Tibial nerve (tissue), 4 donors: ENCODE measurements at regions not wholly inside any gene's neighbourhood (a gene's known extent, or its start where the extent isn't known, plus 50 kb on each side); places are given as distances from the start of the nearest gene placed in this dataset.
"Not testable (repeated sequence)": the region's sequence is repeated elsewhere in the genome, so short reads cannot be mapped to it uniquely, and the experiment has no call there.

Source experiments
- DNase-seq, 2 donors: peaks; one replicate each; pipeline ENCODE4 v3.0.0-alpha.2; 2019; ENCODE audit warnings: low spot score in 2 of 2
- H3K27ac ChIP-seq, 4 donors: fragments of 200-600 bp; sonication (generic) in 3 of 4; one replicate each; pipeline ENCODE4 v1.5.1; 2017 to 2019; ENCODE audit warnings: mild to moderate bottlenecking in 1 of 4
- H3K27me3 ChIP-seq, 2 donors: fragments of 200-600 bp; sonication (generic) in 1 of 2; one replicate each; pipeline versions ENCODE4 v1.5.1 to v1.6.0; 2017 to 2019
- H3K36me3 ChIP-seq, 3 donors: fragments of 200-600 bp; sonication (generic); one replicate each; pipeline ENCODE4 v1.5.1; 2018 to 2019
- H3K4me1 ChIP-seq, 4 donors: fragments of 200-600 bp; sonication (generic) in 3 of 4; one replicate each; pipeline ENCODE4 v1.5.1; 2017 to 2019
- H3K4me3 ChIP-seq, 4 donors: fragments of 200-600 bp; sonication (generic) in 3 of 4; one replicate each; pipeline ENCODE4 v1.5.1; 2017 to 2019; ENCODE audit warnings: mild to moderate bottlenecking in 1 of 4, moderate library complexity in 1 of 4
- H3K9me3 ChIP-seq, 4 donors: fragments of 200-600 bp; sonication (generic) in 3 of 4; one replicate each; pipeline ENCODE4 v1.5.1; 2017 to 2019
- EP300 ChIP-seq, 2 donors: sonication (generic); formaldehyde crosslinking; IDR thresholded peaks; one replicate each; pipeline ENCODE4 v1.6.1; 2017; ENCODE audit warnings: antibody characterized with exemption in 2 of 2, mild to moderate bottlenecking in 1 of 2
- POLR2A ChIP-seq, 2 donors: fragments of 450-650 bp; IDR thresholded peaks; one replicate each; pipeline ENCODE4 v1.6.1; 2017; ENCODE audit warnings: antibody characterized with exemption in 2 of 2, mild to moderate bottlenecking in 2 of 2, moderate library complexity in 2 of 2
- WGBS, 2 donors: methylation state at CpG; one replicate each; pipeline ENCODE4 v1.1.5; 2018; 5-methylcytosine and 5-hydroxymethylcytosine counted together
- TF ChIP-seq, protein P1 (sequence below), 5 experiments: fragments of 200-600 bp in 3 of 5; fragments of 450-650 bp in 2 of 5; sonication (generic) in 3 of 5; IDR thresholded peaks; one replicate each; pipeline ENCODE4 v1.5.1; 2016 to 2019; ENCODE audit warnings: antibody characterized with exemption in 5 of 5, mild to moderate bottlenecking in 3 of 5, moderate library complexity in 2 of 5

DNA sequence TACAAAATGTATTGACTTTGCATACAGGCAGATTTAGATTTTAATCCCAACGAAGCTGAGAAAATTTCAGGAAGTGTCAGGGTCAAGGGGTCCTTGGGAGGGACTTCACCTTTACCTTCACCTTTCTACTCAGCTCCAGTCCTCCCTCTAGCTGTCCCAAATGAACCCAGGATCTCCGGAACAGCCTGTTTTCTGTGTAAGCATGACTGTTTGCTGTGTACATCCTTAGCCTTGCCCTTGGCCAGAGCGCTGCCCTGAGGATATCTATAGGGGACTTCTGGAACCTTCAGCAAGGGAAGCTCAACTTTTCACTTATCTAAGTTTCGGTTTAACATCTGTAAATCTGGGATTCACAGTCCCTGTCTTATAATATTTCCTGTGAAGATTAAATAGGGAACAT lies 246.8 kb upstream of the ST6GAL2 start:
- no peak overlapping the region for H3K4me3 ChIP-seq

GRCh38 chr2:107133412-107133811 lies 247.4 kb upstream of the ST6GAL2 start:
- no peaks in the 10 kb centered on the region for H3K27me3 ChIP-seq
- H3K4me3 ChIP-seq: no peak overlapping the region
- H3K27ac ChIP-seq: no peak overlapping the region
- peaks cover 0 to 4% (median 0%) of the 10 kb centered on the region in 4 donors for H3K9me3 ChIP-seq
- no peaks in the 10 kb centered on the region for H3K4me1 ChIP-seq
- TF ChIP-seq POLR2A (IDR thresholded peaks at IDR 0.05) (no peak), EP300 (IDR thresholded peaks at IDR 0.05) (no peak)
- TF ChIP-seq, protein P1, sequence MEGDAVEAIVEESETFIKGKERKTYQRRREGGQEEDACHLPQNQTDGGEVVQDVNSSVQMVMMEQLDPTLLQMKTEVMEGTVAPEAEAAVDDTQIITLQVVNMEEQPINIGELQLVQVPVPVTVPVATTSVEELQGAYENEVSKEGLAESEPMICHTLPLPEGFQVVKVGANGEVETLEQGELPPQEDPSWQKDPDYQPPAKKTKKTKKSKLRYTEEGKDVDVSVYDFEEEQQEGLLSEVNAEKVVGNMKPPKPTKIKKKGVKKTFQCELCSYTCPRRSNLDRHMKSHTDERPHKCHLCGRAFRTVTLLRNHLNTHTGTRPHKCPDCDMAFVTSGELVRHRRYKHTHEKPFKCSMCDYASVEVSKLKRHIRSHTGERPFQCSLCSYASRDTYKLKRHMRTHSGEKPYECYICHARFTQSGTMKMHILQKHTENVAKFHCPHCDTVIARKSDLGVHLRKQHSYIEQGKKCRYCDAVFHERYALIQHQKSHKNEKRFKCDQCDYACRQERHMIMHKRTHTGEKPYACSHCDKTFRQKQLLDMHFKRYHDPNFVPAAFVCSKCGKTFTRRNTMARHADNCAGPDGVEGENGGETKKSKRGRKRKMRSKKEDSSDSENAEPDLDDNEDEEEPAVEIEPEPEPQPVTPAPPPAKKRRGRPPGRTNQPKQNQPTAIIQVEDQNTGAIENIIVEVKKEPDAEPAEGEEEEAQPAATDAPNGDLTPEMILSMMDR (IDR thresholded peaks at IDR 0.05): no peak
- DNase-seq: no peak
- no peaks in the 10 kb centered on the region for H3K36me3 ChIP-seq
- WGBS, 2 donors: 88 to 92% methylated on average over 1 of the region's 1 CpG

More for the DNA sequence above, 246.8 kb upstream of the ST6GAL2 start:
- Histone ChIP-seq H3K27ac (no peak overlapping the region), H3K4me1 (no peaks in the 10 kb centered on the region), H3K9me3 (peaks cover 0 to 4% (median 0%) of the 10 kb centered on the region in 4 donors), H3K27me3 (no peaks in the 10 kb centered on the region), H3K36me3 (no peaks in the 10 kb centered on the region)
- 58 to 64% methylated on average over 4 of the region's 4 CpGs for WGBS, 2 donors
- no peak for TF ChIP-seq EP300 (IDR thresholded peaks at IDR 0.05)
- no peak for TF ChIP-seq POLR2A (IDR thresholded peaks at IDR 0.05)
- no peak for DNase-seq

DNA sequence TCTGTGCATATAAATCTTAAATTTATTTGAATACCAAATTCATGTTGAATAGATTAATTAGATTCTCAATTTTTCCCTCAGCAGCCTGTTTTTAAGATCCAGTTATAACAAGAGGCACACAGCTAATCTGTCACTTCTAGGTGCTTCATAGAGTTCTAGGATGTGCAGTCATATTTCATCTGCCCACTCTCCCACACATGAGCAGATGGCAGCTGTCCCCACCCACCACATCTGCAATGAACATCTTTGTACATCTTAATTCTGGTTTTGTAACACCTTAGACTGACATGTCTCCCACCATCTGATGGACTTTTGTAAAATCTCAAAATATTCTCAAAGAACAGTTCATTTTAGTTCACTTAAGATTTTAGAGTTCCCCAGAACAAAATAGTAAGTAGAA lies 250.8 kb upstream of the ST6GAL2 start:
- Histone ChIP-seq H3K9me3 (peaks cover 0 to 9% (median 0%) of the 10 kb centered on the region in 4 donors), H3K4me3 (no peak overlapping the region), H3K27me3 (no peaks in the 10 kb centered on the region), H3K4me1 (no peaks in the 10 kb centered on the region), H3K36me3 (no peaks in the 10 kb centered on the region), H3K27ac (no peak overlapping the region)
- DNase-seq: no peak
- TF ChIP-seq, protein P1 (IDR thresholded peaks at IDR 0.05): no peak
- no peak for TF ChIP-seq POLR2A (IDR thresholded peaks at IDR 0.05)
- TF ChIP-seq EP300 (IDR thresholded peaks at IDR 0.05): no peak

GRCh38 chr2:107137706-107138105 lies 251.7 kb upstream of the ST6GAL2 start:
- no peak for TF ChIP-seq POLR2A (IDR thresholded peaks at IDR 0.05)
- TF ChIP-seq, protein P1 (IDR thresholded peaks at IDR 0.05): no peak
- TF ChIP-seq EP300 (IDR thresholded peaks at IDR 0.05): no peak
- WGBS, 2 donors: 87 to 89% methylated on average over 2 of the region's 2 CpGs
- Histone ChIP-seq H3K27ac (no peak overlapping the region), H3K9me3 (peaks cover 0 to 9% (median 0%) of the 10 kb centered on the region in 4 donors), H3K36me3 (no peaks in the 10 kb centered on the region), H3K4me1 (no peaks in the 10 kb centered on the region), H3K4me3 (no peak overlapping the region), H3K27me3 (no peaks in the 10 kb centered on the region)
- no peak for DNase-seq

GRCh38 chr2:107146181-107146580 lies 260.2 kb upstream of the ST6GAL2 start:
- TF ChIP-seq POLR2A (IDR thresholded peaks at IDR 0.05) (no peak), EP300 (IDR thresholded peaks at IDR 0.05) (no peak)
- 95% methylated on average over 2 of the region's 2 CpGs for WGBS, 2 donors

DNA sequence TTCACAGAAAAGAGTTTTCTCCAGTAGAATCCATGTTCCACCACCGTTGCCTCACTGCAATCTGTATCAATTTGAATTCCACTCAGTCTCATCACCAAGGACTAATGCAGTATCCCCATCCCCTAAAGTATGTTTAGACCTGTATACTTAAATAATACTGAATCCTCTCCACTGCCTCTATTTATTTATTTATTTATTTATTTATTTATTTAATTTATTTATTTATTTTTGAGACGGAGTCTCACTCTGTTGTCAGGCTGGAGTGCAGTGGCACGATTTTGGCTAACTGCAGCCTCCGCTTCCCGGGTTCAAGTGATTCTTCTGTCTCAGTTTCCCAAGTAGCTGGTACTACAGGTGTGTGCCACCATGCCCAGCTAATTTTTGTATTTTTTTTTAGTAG lies 260.7 kb upstream of the ST6GAL2 start:
- H3K36me3 ChIP-seq, H3K27ac ChIP-seq, DNase-seq, H3K4me3 ChIP-seq, H3K27me3 ChIP-seq, H3K9me3 ChIP-seq, H3K4me1 ChIP-seq: not testable (repeated sequence)
- 93% methylated on average over 5 of the region's 5 CpGs for WGBS, 2 donors

More at GRCh38 chr2:107146181-107146580, 260.2 kb upstream of the ST6GAL2 start:
- H3K9me3 ChIP-seq: peaks cover 0 to 7% (median 0%) of the 10 kb centered on the region in 4 donors
- H3K4me1 ChIP-seq: no peaks in the 10 kb centered on the region
- no peaks in the 10 kb centered on the region for H3K36me3 ChIP-seq
- no peak overlapping the region for H3K4me3 ChIP-seq
- DNase-seq: no peak
- no peaks in the 10 kb centered on the region for H3K27me3 ChIP-seq
- H3K27ac ChIP-seq: no peak overlapping the region

- H3K27me3 ChIP-seq: no peaks in the 10 kb centered on the region
- WGBS, 2 donors: 90 to 94% methylated on average over 3 of the region's 3 CpGs
- H3K27ac ChIP-seq: no peak overlapping the region
- no peak overlapping the region for H3K4me3 ChIP-seq
- H3K36me3 ChIP-seq: no peaks in the 10 kb centered on the region
- no peaks in the 10 kb centered on the region for H3K4me1 ChIP-seq
- H3K9me3 ChIP-seq: peaks cover 0 to 7% (median 0%) of the 10 kb centered on the region in 4 donors
- DNase-seq: no peak
- no peak for TF ChIP-seq EP300 (IDR thresholded peaks at IDR 0.05)
- TF ChIP-seq, protein P1 (IDR thresholded peaks at IDR 0.05): no peak
- no peak for TF ChIP-seq POLR2A (IDR thresholded peaks at IDR 0.05)
Measured at GRCh38 chr2:107148055-107148454, 262.1 kb upstream of the ST6GAL2 start.
